GM12878 (cell line): ENCODE measurements at regions not wholly inside any gene's neighbourhood (a gene's known extent, or its start where the extent isn't known, plus 50 kb on each side); places are given as distances from the start of the nearest gene placed in this dataset.

Experiments
- ATAC-seq: fragments of 200-7000 bp; cut with Tn5 transposase; 3 replicates; pipeline ENCODE4 v1.9.1; 2020; ENCODE audit warnings: mild to moderate bottlenecking, moderate library complexity
- BruUV-seq: library from RNA; stranded (reverse); fragments of 400-500 nt; replicated peaks from 2 replicates; lab custom pipeline; 2021; lab: Mats Ljungman, UMichigan
- CTCF ChIA-PET: fragments of 300-600 bp; sonication (Branson Sonifier 250); formaldehyde crosslinking; extraction: SDS; loops from one replicate; lab custom pipeline; 2021; ENCODE audit warnings: inconsistent platforms; lab: Yijun Ruan, JAX
- POLR2A ChIA-PET: fragments of 350-600 bp; formaldehyde crosslinking; extraction: SDS; loops from one replicate; lab custom pipeline; 2021; ENCODE audit warnings: inconsistent platforms; lab: Charles Lee
- RAD21 ChIA-PET: fragments of 300-600 bp; sonication (Branson Sonifier 250); formaldehyde crosslinking; loops from one replicate; lab custom pipeline; 2023; ENCODE audit warnings: antibody characterized with exemption; ENCODE audit not compliant: unreplicated experiment; lab: Charles Lee
- SMC1A ChIA-PET: fragments of 300-600 bp; sonication (Branson Sonifier 250); formaldehyde crosslinking; loops from one replicate; lab custom pipeline; 2023; ENCODE audit not compliant: unreplicated experiment, uncharacterized antibody; lab: Charles Lee
- DNase-seq: peaks from one replicate; pipeline ENCODE4 v3.0.0-alpha.2; 2011; ENCODE audit warnings: low read depth, low spot score
- FAIRE-seq: peaks from 3 replicates; lab custom pipeline; 2011; peaks lifted over from hg19 to GRCh38; lab: Jason Lieb, UNC
- H2AFZ ChIP-seq: 2 replicates; pipeline ENCODE4 v1.6.0; 2011; ENCODE audit warnings: low read depth, low read length, control low read depth; ENCODE audit not compliant: control insufficient read depth
- H3K27ac ChIP-seq: 2 replicates; pipeline ENCODE4 v1.5.1; 2011; ENCODE audit warnings: control low read depth; ENCODE audit not compliant: control insufficient read depth, insufficient read depth
- H3K27me3 ChIP-seq, 2 experiments: replicated peaks in 1 of 2; 2 replicates each; pipeline versions ENCODE4 v1.6.0 to v1.6.1; 2011; ENCODE audit warnings: low read length in 1 of 2; ENCODE audit not compliant: control insufficient read depth in 2 of 2, insufficient read depth in 2 of 2
- H3K36me3 ChIP-seq, 2 experiments: 2 replicates each; pipeline ENCODE4 v1.5.1; 2011; ENCODE audit warnings: low read length in 1 of 2; ENCODE audit not compliant: control insufficient read depth in 2 of 2, insufficient read depth in 2 of 2
- H3K4me1 ChIP-seq: 2 replicates; pipeline ENCODE4 v1.6.1; 2011; ENCODE audit warnings: mild to moderate bottlenecking, low read length, moderate library complexity, mixed read lengths; ENCODE audit not compliant: control insufficient read depth, insufficient read depth
- H3K4me2 ChIP-seq: 2 replicates; pipeline ENCODE4 v1.6.0; 2011; ENCODE audit warnings: control low read depth; ENCODE audit not compliant: control insufficient read depth, insufficient read depth
- H3K4me3 ChIP-seq: fragments of 200-600 bp; sonication (generic); 2 replicates; pipeline ENCODE4 v1.5.1; 2016
- H3K79me2 ChIP-seq: 2 replicates; pipeline ENCODE4 v1.6.0; 2011; ENCODE audit warnings: low read length; ENCODE audit not compliant: control insufficient read depth, insufficient read depth
- H3K9ac ChIP-seq: 2 replicates; pipeline ENCODE4 v1.8.0; 2011; ENCODE audit warnings: low read length, control low read depth, mixed read lengths; ENCODE audit not compliant: control insufficient read depth, insufficient read depth
- H3K9me3 ChIP-seq: replicated peaks from 3 replicates; pipeline ENCODE4 v1.5.1; 2011; ENCODE audit warnings: mild to moderate bottlenecking, low read length; ENCODE audit not compliant: control insufficient read depth, insufficient read depth
- H4K20me1 ChIP-seq: 2 replicates; pipeline ENCODE4 v1.6.0; 2011; ENCODE audit not compliant: control insufficient read depth, insufficient read depth
- CHD2 ChIP-seq: IDR thresholded peaks from 2 replicates; pipeline ENCODE4 v1.6.1; 2011; ENCODE audit warnings: low read depth, low read length, improper control_type of control experiment, borderline replicate concordance
- EED ChIP-seq: sonication (generic); IDR thresholded peaks from 2 replicates; pipeline ENCODE4 v1.6.1; 2016; ENCODE audit warnings: antibody characterized with exemption, low read depth
- EGR1 ChIP-seq, 2 experiments: IDR thresholded peaks; 1 replicate in 1 of 2; 2 replicates in 1 of 2; pipeline ENCODE4 v1.6.1; 2011 to 2012; ENCODE audit warnings: low read depth in 2 of 2, low read length in 2 of 2, borderline replicate concordance in 1 of 2, mild to moderate bottlenecking in 1 of 2, moderate library complexity in 1 of 2
- GABPA ChIP-seq: IDR thresholded peaks from 2 replicates; pipeline ENCODE4 v1.6.1; 2014; ENCODE audit warnings: antibody characterized with exemption, low read depth, mild to moderate bottlenecking, inconsistent platforms
- MTA2 ChIP-seq: fragments of 450-650 bp; IDR thresholded peaks from 2 replicates; pipeline ENCODE4 v1.6.1; 2016; ENCODE audit warnings: low read depth, mild to moderate bottlenecking, moderate library complexity
- MYB ChIP-seq: fragments of 150-350 bp; IDR thresholded peaks from 2 replicates; pipeline ENCODE4 v1.6.1; 2014; ENCODE audit warnings: mild to moderate bottlenecking, low read depth, low read length, borderline replicate concordance
- RUNX3 ChIP-seq: IDR thresholded peaks from 2 replicates; pipeline ENCODE4 v1.6.1; 2012; ENCODE audit warnings: low read length, inconsistent platforms
- SMARCA5 ChIP-seq: fragments of 450-650 bp; IDR thresholded peaks from 2 replicates; pipeline ENCODE4 v1.6.1; 2017; ENCODE audit warnings: mild to moderate bottlenecking
- SMC3 ChIP-seq: IDR thresholded peaks from 2 replicates; pipeline ENCODE4 v1.6.1; 2011; ENCODE audit warnings: low read length, improper control_type of control experiment, borderline replicate concordance
- TAF1 ChIP-seq: IDR thresholded peaks from 2 replicates; pipeline ENCODE4 v1.6.1; 2011; ENCODE audit warnings: mild to moderate bottlenecking, low read depth, low read length, borderline replicate concordance
- YBX1 ChIP-seq: fragments of 450-650 bp; IDR thresholded peaks from 2 replicates; pipeline ENCODE4 v1.6.1; 2016; ENCODE audit warnings: antibody characterized with exemption
- ZZZ3 ChIP-seq: IDR thresholded peaks from 2 replicates; pipeline ENCODE4 v1.6.1; 2011; ENCODE audit warnings: low read depth; ENCODE audit not compliant: control insufficient read depth, insufficient read length
- WGBS: methylation state at CpG from one replicate; pipeline ENCODE4 v1.1.6; 2016; ENCODE audit warnings: low lambda C conversion rate; ENCODE audit not compliant: insufficient replicate concordance, insufficient coverage; ENCODE audit errors: missing lambda C conversion rate; 5-methylcytosine and 5-hydroxymethylcytosine counted together
- in situ Hi-C: fragments of 300-500 bp; cut with MboI; formaldehyde crosslinking; loops from 9 replicates; pipeline ENCODE4 v1.14.3; 2018; ENCODE audit warnings: mixed read lengths
- intact Hi-C: fragments of 100-400 bp; cut with micrococcal nuclease; formaldehyde crosslinking; loops from one replicate; pipeline ENCODE4 v1.14.2; 2022; ENCODE audit not compliant: unreplicated experiment
- TF ChIP-seq, protein P1 (sequence below): fragments of 450-650 bp; formaldehyde crosslinking; IDR thresholded peaks from 2 replicates; pipeline ENCODE4 v1.4.0; 2022; ENCODE audit warnings: mild to moderate bottlenecking, moderate library complexity

DNA sequence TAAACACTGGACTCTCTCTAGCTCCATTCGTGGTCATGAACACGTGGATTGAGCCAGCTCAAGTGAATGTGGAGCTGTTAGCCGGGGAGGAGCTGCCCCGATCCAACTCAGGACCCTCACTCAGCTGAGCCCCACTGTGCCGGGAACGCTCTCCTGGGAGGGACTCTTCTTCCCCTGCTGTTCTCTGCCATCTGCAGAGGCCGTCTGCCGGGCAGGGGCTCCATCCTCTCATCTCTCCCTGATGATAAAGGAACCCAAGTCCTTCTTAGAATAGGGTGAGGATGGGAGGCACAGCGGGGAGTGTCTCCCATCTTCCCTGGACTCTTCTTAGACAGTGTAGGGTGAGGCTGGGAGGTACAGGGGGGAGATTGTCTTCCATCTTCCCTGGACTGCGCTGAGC lies 120.5 kb upstream of the IRX4 start:
- ChIA-PET RAD21 (no interaction called here), POLR2A (no interaction called here), CTCF (interaction anchor here (0.6 kb wide), 1 partner anchor 246 kb away, joined by 3 read pairs; no protein-coding TSS in a partner anchor)
- in situ Hi-C loops: no loop called here
- Histone ChIP-seq H3K9ac (no peak overlapping the region), H2AFZ (no peak overlapping the region), H3K27me3 (no peaks in the 10 kb centered on the region; a peak in 1 of 4 replicates), H3K4me1 (no peaks in the 10 kb centered on the region)
- no peak for DNase-seq
- no peak for TF ChIP-seq MTA2
- no peak for TF ChIP-seq YBX1
- no peak for TF ChIP-seq EGR1 (IDR thresholded peaks at IDR 0.05; ENCODE audit: borderline replicate concordance in 1 of 2, low read depth in 2 of 2, low read length in 2 of 2)
- TF ChIP-seq EED: no peak
- TF ChIP-seq SMC3: no peak
- TF ChIP-seq, all 136 proteins: peak for 0
- no TSS peak for BruUV-seq
- Histone ChIP-seq H3K4me2 (no peak overlapping the region), H3K79me2 (no peaks in the 10 kb centered on the region), H4K20me1 (no peaks in the 10 kb centered on the region), H3K9me3 (no peaks in the 10 kb centered on the region; the same call in 2 of the 3 replicates), H3K36me3 (no peaks in the 10 kb centered on the region), H3K4me3 (no peak overlapping the region), H3K27ac (no peak overlapping the region)
- intact Hi-C loops: no loop called here
- ATAC-seq: no peak
- WGBS: 18% methylated on average over 10 of the region's 10 CpGs
- SMC1A ChIA-PET: no interaction called here
- no peak for FAIRE-seq

GRCh38 chr5:2001300-2001699 lies 118.6 kb upstream of the IRX4 start:
- 31% methylated on average over 12 of the region's 12 CpGs for WGBS
- ATAC-seq (no peak), FAIRE-seq (no peak), DNase-seq (no peak)
- intact Hi-C loops: no loop called here
- no peak overlapping the region for H3K4me3 ChIP-seq
- CTCF ChIA-PET: no interaction called here
- RAD21 ChIA-PET: no interaction called here
- no TSS peak for BruUV-seq
- H3K4me1 ChIP-seq: no peaks in the 10 kb centered on the region
- no peak overlapping the region for H3K27ac ChIP-seq
- SMC1A ChIA-PET: interaction anchor here (0.5 kb wide), 1 partner anchor 1735 kb away, joined by 3 read pairs; no protein-coding TSS in a partner anchor
- no peaks in the 10 kb centered on the region; the same call in 2 of the 3 replicates for H3K9me3 ChIP-seq
- no peaks in the 10 kb centered on the region for H3K79me2 ChIP-seq
- H3K9ac ChIP-seq: no peak overlapping the region
- H2AFZ ChIP-seq: no peak overlapping the region
- no peaks in the 10 kb centered on the region; a peak in 1 of 4 replicates for H3K27me3 ChIP-seq
- TF ChIP-seq TAF1: no peak
- no peak for TF ChIP-seq MYB
- TF ChIP-seq CHD2: no peak
- no peak for TF ChIP-seq RUNX3
- TF ChIP-seq, protein P1, sequence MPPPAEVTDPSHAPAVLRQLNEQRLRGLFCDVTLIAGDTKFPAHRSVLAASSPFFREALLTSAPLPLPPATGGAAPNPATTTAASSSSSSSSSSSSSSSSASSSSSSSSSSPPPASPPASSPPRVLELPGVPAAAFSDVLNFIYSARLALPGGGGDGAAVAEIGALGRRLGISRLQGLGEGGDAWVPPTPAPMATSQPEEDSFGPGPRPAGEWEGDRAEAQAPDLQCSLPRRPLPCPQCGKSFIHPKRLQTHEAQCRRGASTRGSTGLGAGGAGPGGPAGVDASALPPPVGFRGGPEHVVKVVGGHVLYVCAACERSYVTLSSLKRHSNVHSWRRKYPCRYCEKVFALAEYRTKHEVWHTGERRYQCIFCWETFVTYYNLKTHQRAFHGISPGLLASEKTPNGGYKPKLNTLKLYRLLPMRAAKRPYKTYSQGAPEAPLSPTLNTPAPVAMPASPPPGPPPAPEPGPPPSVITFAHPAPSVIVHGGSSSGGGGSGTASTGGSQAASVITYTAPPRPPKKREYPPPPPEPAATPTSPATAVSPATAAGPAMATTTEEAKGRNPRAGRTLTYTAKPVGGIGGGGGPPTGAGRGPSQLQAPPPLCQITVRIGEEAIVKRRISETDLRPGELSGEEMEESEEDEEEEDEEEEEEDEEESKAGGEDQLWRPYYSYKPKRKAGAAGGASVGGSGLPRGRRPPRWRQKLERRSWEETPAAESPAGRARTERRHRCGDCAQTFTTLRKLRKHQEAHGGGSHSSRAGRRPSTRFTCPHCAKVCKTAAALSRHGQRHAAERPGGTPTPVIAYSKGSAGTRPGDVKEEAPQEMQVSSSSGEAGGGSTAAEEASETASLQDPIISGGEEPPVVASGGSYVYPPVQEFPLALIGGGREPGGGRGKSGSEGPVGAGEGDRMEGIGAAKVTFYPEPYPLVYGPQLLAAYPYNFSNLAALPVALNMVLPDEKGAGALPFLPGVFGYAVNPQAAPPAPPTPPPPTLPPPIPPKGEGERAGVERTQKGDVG (CRISPR knock-in tag): no peak
- no peak for TF ChIP-seq GABPA
- TF ChIP-seq SMARCA5: no peak
- TF ChIP-seq ZZZ3: no peak
- in situ Hi-C loops: no loop called here
- no peaks in the 10 kb centered on the region for H3K36me3 ChIP-seq
- no peaks in the 10 kb centered on the region for H4K20me1 ChIP-seq
- POLR2A ChIA-PET: no interaction called here
- H3K4me2 ChIP-seq: no peak overlapping the region
